K562 (cell line): ENCODE measurements at regions not wholly inside any gene's neighbourhood (a gene's known extent, or its start where the extent isn't known, plus 50 kb on each side); places are given as distances from the start of the nearest gene placed in this dataset.

Source experiments
- ATAC-seq: fragments of 200-7000 bp; cut with Tn5 transposase; 3 replicates; pipeline ENCODE4 v1.9.1; 2020; ENCODE audit warnings: moderate library complexity
- BruUV-seq: library from RNA; stranded (reverse); fragments of 400-500 nt; replicated peaks from 2 replicates; lab custom pipeline; 2021; lab: Mats Ljungman, UMichigan
- CTCF ChIA-PET: fragments of 300-600 bp; formaldehyde crosslinking; extraction: SDS; loops from one replicate; lab custom pipeline; 2021; ENCODE audit warnings: low intra/inter-chr PET ratio; lab: Yijun Ruan, JAX
- POLR2A ChIA-PET: fragments of 300-600, 350-650 bp; sonication (Branson Sonifier 250); formaldehyde crosslinking; extraction: SDS; loops from one replicate; lab custom pipeline; 2021; ENCODE audit warnings: antibody characterized with exemption, inconsistent platforms; lab: Yijun Ruan, JAX
- DNase-seq, 4 experiments: peaks; one replicate each; pipeline versions ENCODE4 v3.0.0 to v3.0.0-alpha.2; 2011 to 2018; ENCODE audit warnings: low spot score in 3 of 4, mixed read lengths in 3 of 4; ENCODE audit errors: extremely low read depth in 1 of 4
- FAIRE-seq: peaks from 2 replicates; lab custom pipeline; 2011; peaks lifted over from hg19 to GRCh38; lab: Jason Lieb, UNC
- H2AFZ ChIP-seq: 2 replicates; pipeline ENCODE4 v1.6.0; 2011; ENCODE audit warnings: low read depth, low read length, control low read depth, inconsistent platforms
- H3K27ac ChIP-seq: fragments of 200-600 bp; 3 replicates; pipeline ENCODE4 v1.8.0; 2011; ENCODE audit warnings: low read depth, mild to moderate bottlenecking, control low read depth, inconsistent platforms, low read length, moderate library complexity, mixed read lengths; ENCODE audit errors: extremely low read depth
- H3K27me3 ChIP-seq, 2 experiments: fragments of 300-600 bp in 1 of 2; 2 replicates in 1 of 2; 3 replicates in 1 of 2; pipeline versions ENCODE4 v1.6.0 to v1.8.0; 2011; ENCODE audit warnings: inconsistent platforms in 2 of 2, low read length in 2 of 2, mild to moderate bottlenecking in 1 of 2, mixed read lengths in 1 of 2, moderate library complexity in 1 of 2; ENCODE audit not compliant: control insufficient read depth in 2 of 2, insufficient read depth in 2 of 2
- H3K36me3 ChIP-seq: fragments of 300-600 bp; 3 replicates; pipeline ENCODE4 v1.8.0; 2011; ENCODE audit warnings: mild to moderate bottlenecking, low read length, inconsistent platforms; ENCODE audit not compliant: control insufficient read depth, insufficient read depth
- H3K4me1 ChIP-seq, 2 experiments: fragments of 200-600 bp in 1 of 2; replicated peaks in 1 of 2; 2 replicates in 1 of 2; 3 replicates in 1 of 2; pipeline versions ENCODE4 v1.5.1 to v1.8.0; 2011; ENCODE audit warnings: inconsistent platforms in 2 of 2, low read length in 2 of 2, mild to moderate bottlenecking in 1 of 2, mixed read lengths in 1 of 2, moderate library complexity in 1 of 2; ENCODE audit not compliant: control insufficient read depth in 2 of 2, insufficient read depth in 2 of 2
- H3K4me2 ChIP-seq: 2 replicates; pipeline ENCODE4 v1.6.1; 2011; ENCODE audit warnings: low read length, control low read depth, inconsistent platforms, mixed read lengths; ENCODE audit not compliant: insufficient read depth
- H3K4me3 ChIP-seq: fragments of 200-600 bp; sonication (generic), shearing (Covaris generic); 2 replicates; pipeline ENCODE4 v1.5.1; 2016; ENCODE audit warnings: control low read depth, inconsistent platforms
- H3K79me2 ChIP-seq: fragments of 200-600 bp; 3 replicates; pipeline ENCODE4 v1.8.0; 2011; ENCODE audit warnings: low read length, inconsistent platforms; ENCODE audit not compliant: control insufficient read depth, insufficient read depth
- H3K9ac ChIP-seq, 2 experiments: 2 replicates each; pipeline versions ENCODE4 v1.6.0 to v1.6.1; 2011; ENCODE audit warnings: low read depth in 2 of 2, low read length in 2 of 2, control low read depth in 1 of 2, inconsistent platforms in 1 of 2, mild to moderate bottlenecking in 1 of 2, mixed read lengths in 1 of 2; ENCODE audit not compliant: insufficient read depth in 1 of 2
- H3K9me1 ChIP-seq: one replicate; pipeline ENCODE4 v1.6.0; 2011; ENCODE audit warnings: inconsistent platforms, mild to moderate bottlenecking, low read length, moderate library complexity; ENCODE audit not compliant: control insufficient read depth, insufficient read depth
- H3K9me3 ChIP-seq: replicated peaks from 2 replicates; pipeline ENCODE4 v1.5.1; 2011; ENCODE audit warnings: low read depth, low read length, inconsistent platforms; ENCODE audit not compliant: control insufficient read depth, insufficient read depth
- H4K20me1 ChIP-seq: replicated peaks from 2 replicates; pipeline ENCODE4 v1.6.1; 2011; ENCODE audit warnings: low read length, inconsistent platforms, mixed read lengths; ENCODE audit not compliant: control insufficient read depth, insufficient read depth
- CBX5 ChIP-seq: IDR thresholded peaks from 2 replicates; pipeline ENCODE4 v1.6.1; 2014; ENCODE audit warnings: low read depth, borderline replicate concordance
- CEBPG ChIP-seq, 3 experiments: fragments of 200-800 bp in 1 of 3; sonication (Bioruptor generic) in 1 of 3; sonication (generic) in 1 of 3; formaldehyde crosslinking in 1 of 3; IDR thresholded peaks in 2 of 3; conservative IDR thresholded peaks in 1 of 3; 2 replicates each; pipeline versions ENCODE4 v1.6.1 to v1.8.0; 2016 to 2022; ENCODE audit warnings: missing compliant biosample characterization in 2 of 3, missing genetic modification characterization in 2 of 3, mild to moderate bottlenecking in 1 of 3, missing genetic modification reagents in 1 of 3
- KLF6 ChIP-seq: fragments of 250-450 bp; sonication (Bioruptor Pico); IDR thresholded peaks from 2 replicates; pipeline ENCODE4 v1.4.0; 2020; ENCODE audit warnings: mild to moderate bottlenecking, moderate library complexity, borderline replicate concordance
- PKNOX1 ChIP-seq: fragments of 450-650 bp; IDR thresholded peaks from 2 replicates; pipeline ENCODE4 v1.6.1; 2016
- PML ChIP-seq: IDR thresholded peaks from 2 replicates; pipeline ENCODE4 v1.6.1; 2012; ENCODE audit warnings: low read length, inconsistent platforms
- STAG1 ChIP-seq: sonication (generic); formaldehyde crosslinking; IDR thresholded peaks from 2 replicates; pipeline ENCODE4 v1.5.0; 2020; ENCODE audit warnings: missing genetic modification reagents, borderline replicate concordance
- XRCC3 ChIP-seq: fragments of 450-650 bp; IDR thresholded peaks from 2 replicates; pipeline ENCODE4 v1.6.1; 2017; ENCODE audit warnings: mild to moderate bottlenecking, moderate library complexity
- ZBTB11 ChIP-seq, 3 experiments: fragments of 200-800 bp in 1 of 3; fragments of 250-450 bp in 1 of 3; fragments of 450-650 bp in 1 of 3; sonication (Bioruptor Pico) in 1 of 3; sonication (Bioruptor generic) in 1 of 3; formaldehyde crosslinking in 1 of 3; IDR thresholded peaks; 2 replicates each; pipeline versions ENCODE4 v1.6.1 to v1.8.0; 2016 to 2022; ENCODE audit warnings: mild to moderate bottlenecking in 2 of 3, missing genetic modification characterization in 2 of 3, missing compliant biosample characterization in 1 of 3, moderate library complexity in 1 of 3
- ZNF217 ChIP-seq: sonication (generic); formaldehyde crosslinking; IDR thresholded peaks from 2 replicates; pipeline ENCODE4 v1.8.0; 2022; ENCODE audit warnings: mild to moderate bottlenecking, missing genetic modification reagents
- ZNF347 ChIP-seq: fragments of 450-650 bp; formaldehyde crosslinking; IDR thresholded peaks from 2 replicates; pipeline ENCODE4 v1.4.0; 2020; ENCODE audit warnings: low read depth, mild to moderate bottlenecking, moderate library complexity
- WGBS: fragments of 100-300 bp; shearing (Covaris generic); methylation state at CpG from one replicate; pipeline ENCODE4 v1.1.6; 2016; ENCODE audit warnings: low coverage, mixed read lengths; ENCODE audit not compliant: insufficient coverage; ENCODE audit errors: missing lambda C conversion rate; 5-methylcytosine and 5-hydroxymethylcytosine counted together
- in situ Hi-C: fragments of 300-500 bp; cut with MboI; formaldehyde crosslinking; loops from 4 replicates; pipeline ENCODE4 v1.15.0; 2018; ENCODE audit warnings: inconsistent platforms, mixed read lengths
- intact Hi-C: fragments of 100-400 bp; cut with micrococcal nuclease; formaldehyde crosslinking; loops from 2 replicates; pipeline ENCODE4 v1.14.2; 2022
- TF ChIP-seq, protein P1 (sequence below): IDR thresholded peaks from 3 replicates; pipeline ENCODE4 v1.6.1; 2011; ENCODE audit warnings: borderline replicate concordance, mild to moderate bottlenecking; ENCODE audit not compliant: insufficient read length, insufficient read depth

- Histone ChIP-seq H3K4me1 (no peaks in the 10 kb centered on the region), H3K36me3 (no peaks in the 10 kb centered on the region), H3K9me3 (no peaks in the 10 kb centered on the region), H4K20me1 (no peaks in the 10 kb centered on the region), H3K9me1 (no peaks in the 10 kb centered on the region), H3K27ac (no peak overlapping the region), H3K9ac (no peak overlapping the region), H3K79me2 (no peaks in the 10 kb centered on the region), H3K4me2 (no peak overlapping the region), H2AFZ (no peak overlapping the region), H3K4me3 (no peak overlapping the region), H3K27me3 (no peaks in the 10 kb centered on the region)
- in situ Hi-C loops (no loop called here), intact Hi-C loops (no loop called here)
- no peak for FAIRE-seq
- POLR2A ChIA-PET = no interaction called here
- CTCF ChIA-PET = no interaction called here
- 2% methylated on average over 4 of the region's 4 CpGs for WGBS
- no peak for DNase-seq
- TF ChIP-seq PKNOX1 (no peak), ZBTB11 (CRISPR knock-in tag; IDR thresholded peaks at IDR 0.05) (no peak), XRCC3 (no peak), KLF6 (CRISPR knock-in tag) (no peak), CBX5 (no peak), ZNF347 (CRISPR knock-in tag) (no peak), ZNF217 (no peak), CEBPG (CRISPR knock-in tag; IDR thresholded peaks at IDR 0.05) (no peak), CEBPG (tag; conservative IDR thresholded peaks at IDR 0.05 in 1 of 2, IDR thresholded peaks at IDR 0.05 in 1 of 2) (no peak), PML (no peak), STAG1 (no peak)
- TF ChIP-seq, protein P1, sequence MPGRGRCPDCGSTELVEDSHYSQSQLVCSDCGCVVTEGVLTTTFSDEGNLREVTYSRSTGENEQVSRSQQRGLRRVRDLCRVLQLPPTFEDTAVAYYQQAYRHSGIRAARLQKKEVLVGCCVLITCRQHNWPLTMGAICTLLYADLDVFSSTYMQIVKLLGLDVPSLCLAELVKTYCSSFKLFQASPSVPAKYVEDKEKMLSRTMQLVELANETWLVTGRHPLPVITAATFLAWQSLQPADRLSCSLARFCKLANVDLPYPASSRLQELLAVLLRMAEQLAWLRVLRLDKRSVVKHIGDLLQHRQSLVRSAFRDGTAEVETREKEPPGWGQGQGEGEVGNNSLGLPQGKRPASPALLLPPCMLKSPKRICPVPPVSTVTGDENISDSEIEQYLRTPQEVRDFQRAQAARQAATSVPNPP = no peak
- ATAC-seq = no peak
- BruUV-seq = no TSS peak
Measured at GRCh38 chr4:176548571-176548970, 228.8 kb downstream of the SPCS3 start.
